ENCODE measurements at regions not wholly inside any gene's neighbourhood (a gene's known extent, or its start where the extent isn't known, plus 50 kb on each side); places are given as distances from the start of the nearest gene placed in this dataset.
"Not testable (repeated sequence)": the region's sequence is repeated elsewhere in the genome, so short reads cannot be mapped to it uniquely, and the experiment has no call there.

DNA sequence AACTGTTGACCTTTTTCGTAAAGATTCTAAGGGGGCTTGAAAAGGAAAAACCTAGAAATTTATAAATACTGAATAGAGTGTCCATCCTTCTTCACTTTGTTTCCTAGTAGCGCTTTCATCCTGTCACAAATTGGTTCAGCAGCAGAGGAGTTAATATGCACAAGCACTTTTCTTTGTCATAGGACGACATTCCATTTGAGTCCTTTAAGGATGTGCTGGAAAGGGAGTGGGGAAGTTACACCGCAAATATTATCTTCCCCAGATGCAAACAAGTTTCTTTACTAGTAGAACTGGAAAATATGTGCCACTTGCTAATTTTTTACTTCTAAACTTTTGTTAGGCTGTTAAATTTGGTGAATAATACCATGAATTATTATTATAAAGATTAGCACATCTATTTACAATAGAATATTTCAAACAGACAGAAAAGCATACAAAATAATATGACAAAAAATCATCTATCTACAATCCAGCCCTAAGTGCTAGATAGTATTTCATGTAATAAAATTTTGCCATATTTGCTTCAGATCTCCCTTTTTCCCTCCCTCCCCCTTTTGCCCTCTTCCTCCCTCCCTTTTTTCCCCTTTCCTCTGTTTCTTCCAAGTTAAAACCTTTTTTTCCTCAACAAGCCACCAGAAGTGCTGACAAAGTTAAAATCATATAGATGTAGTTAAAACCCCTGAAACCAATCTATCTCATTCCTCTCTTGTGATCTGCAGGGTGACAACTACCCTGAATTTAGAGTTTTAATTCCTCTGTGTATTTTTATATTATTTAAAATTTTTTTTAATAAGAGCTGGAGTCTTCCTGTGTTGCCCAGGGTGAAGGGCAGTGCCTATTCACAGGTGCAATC lies 50.5 kb upstream of the MAP4K3 start:
- DNase-seq, result no peak

DNA sequence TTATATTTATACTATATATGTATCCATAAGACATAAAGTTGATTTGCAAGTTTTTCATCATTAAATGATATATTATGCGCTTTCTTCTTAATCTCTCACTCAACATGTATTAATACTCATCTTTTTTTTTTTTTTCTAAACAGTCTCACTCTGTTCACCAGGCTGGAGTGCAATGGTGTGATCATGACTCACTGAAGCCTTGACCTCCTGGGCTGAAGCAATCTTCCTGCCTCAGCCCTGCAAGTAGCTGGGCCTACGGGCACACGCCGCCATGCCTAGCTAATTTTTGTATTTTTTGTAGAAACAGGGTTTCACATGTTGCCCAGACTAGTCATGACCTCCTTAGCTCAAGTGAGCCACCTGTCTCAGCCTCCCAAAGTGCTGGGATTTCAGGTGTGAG lies 51.4 kb upstream of the MAP4K3 start:
- DNase-seq, result peak; percentile 86 to 93 (median 92)

DNA sequence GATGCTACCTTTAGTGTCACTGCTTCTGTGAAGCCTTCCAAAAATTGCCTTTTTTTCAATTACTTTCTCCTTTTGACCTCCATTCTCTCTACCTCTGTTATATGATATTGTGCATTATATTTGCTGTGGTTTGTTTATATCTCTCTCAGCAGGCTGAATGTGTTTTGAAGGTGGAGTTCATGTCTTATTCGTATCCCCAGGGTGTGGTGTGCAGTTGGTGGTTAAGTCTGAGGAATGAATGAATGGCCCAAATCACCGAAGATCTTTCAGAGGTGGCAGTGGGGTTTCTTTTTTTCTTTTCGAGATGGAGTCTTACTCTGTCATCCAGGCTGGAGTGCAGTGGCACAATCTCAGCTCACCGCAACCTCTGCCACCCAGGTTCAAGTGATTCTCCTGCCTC lies 53.5 kb upstream of the MAP4K3 start:
- no peak for DNase-seq

DNA sequence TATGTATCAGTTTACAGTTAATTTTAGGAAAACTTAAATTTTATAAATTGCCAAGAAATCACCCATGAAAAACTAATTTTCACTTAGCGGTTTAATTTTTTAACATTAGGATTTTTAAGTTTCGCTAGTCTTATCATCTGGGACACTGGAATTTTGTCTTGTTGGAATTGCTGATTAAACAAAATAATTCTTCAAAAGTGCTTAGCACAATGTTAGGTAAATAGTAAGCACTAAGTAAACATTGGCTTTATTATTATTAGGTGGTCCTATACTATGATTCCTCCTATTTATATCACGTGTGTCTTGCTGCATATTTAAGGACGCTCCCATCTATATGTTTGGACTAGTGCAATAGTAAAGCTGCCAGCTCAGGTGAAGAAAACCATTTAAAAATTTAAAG lies 54.6 kb upstream of the MAP4K3 start:
- no peak for DNase-seq

DNA sequence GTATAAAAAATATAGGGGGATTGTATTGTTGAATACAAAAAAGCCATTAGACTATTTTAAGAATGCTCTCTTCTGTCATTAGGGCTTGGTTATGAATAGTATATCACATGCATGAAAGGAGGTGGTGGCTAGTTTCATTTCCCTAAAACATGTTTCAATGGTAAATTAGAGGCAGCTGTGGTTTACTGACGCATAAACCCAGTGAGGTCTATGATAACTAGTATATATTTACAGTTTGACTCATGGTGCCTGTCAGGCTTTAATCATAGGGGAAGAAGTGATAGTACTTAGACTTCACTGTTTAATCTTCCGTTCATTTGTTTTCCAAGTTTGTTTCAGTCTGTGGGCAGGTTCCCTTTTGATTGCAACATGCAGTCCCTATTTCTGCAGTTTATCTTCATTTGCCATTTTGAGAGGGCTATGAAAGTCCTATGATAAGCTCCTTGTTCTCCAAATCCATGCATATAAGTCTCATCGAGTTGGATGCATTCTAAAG lies 55.1 kb upstream of the MAP4K3 start:
- DNase-seq, result peak; percentile 87 to 98 (median 97)

DNA sequence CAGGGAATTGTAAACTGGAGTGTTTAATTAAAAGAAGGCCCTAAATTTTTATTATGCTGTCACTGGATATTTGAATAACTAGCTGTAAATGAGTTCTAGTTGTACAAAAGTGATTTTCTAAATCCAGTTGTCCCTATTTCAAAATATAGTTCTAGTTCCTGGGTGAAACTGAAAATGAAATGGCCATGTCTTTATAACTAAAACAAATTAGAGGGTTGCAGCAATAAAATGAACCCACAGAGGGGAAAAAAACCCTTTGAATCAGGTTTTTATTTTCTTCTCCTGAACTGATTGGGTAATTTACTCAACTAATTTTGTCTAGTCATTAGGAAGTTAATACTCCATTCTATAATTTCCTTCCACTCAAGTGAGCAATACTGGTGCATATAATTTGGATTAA lies 55.6 kb upstream of the MAP4K3 start:
- peak; percentile 52 to 87 (median 80) for DNase-seq

DNA sequence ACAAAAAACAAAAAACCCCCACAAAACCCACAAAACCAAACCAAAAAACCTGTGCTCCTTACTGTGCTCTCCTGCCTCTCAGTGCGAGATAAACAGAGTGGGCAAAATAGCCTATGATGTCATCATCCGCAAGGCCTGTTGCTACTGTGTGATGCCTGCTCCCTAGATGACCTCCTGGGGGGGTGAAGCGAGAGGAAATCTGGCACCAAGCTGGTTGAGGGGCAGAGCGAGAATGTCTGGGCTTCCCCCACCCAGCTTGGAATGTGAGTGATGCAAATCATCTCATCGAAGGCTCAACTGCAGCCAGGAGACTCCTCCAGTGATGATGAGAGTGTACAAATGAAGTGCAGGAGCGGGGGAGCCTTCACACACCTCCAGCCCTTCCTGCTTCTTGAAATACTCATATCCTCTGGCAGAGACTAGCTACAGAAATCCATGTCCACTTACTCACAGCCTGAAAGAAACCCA lies 57.7 kb upstream of the MAP4K3 start:
- peak; percentile 38 to 65 (median 63) for DNase-seq

DNA sequence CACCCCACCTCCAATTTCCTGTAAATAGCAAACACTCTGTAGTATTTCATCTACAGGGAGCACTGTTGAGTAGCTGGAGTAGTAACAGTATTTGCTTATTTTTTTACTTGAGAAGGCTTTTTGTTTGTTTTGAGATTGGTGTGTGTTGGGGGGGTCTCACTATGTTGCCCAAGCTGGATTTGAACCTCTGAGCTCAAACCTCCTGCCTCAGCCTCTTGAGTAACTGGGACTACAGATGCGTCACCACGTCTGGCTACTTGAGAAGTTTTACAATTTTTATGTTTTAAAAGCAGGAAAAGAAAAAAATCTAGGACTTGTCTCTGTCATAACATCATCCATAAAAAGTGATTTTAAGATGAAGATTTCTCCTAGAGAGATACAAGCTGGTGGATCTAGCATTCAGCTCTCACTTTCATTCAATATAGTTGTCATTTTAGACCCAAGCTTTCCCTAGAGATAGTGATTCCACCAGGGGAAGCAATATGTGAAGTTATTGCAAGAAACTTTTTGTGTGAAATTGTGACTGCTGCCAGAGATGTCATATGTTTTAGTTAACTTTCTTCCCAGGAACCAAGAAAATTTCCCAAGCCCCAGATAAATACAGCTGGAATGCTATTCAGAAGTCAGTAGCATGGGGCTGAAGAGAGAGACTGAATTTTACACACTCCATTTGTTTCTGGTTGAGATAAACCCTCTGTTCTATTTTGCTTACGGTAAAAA lies 60.2 kb upstream of the MAP4K3 start:
- no peak for DNase-seq

DNA sequence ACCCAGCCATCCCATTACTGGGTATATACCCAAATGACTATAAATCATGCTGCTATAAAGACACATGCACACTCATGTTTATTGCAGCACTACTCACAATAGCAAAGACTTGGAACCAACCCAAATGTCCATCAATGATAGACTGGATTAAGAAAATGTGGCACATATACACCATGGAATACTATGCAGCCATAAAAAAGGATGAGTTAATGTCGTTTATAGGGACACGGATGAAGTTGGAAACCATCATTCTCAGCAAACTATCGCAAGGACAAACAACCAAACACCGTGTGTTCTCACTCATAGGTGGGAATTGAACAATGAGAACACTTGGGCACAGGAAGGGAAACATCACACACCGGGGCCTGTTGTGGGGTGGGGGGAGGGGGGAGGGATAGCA lies 61.1 kb upstream of the MAP4K3 start:
- not testable (repeated sequence) for DNase-seq

DNA sequence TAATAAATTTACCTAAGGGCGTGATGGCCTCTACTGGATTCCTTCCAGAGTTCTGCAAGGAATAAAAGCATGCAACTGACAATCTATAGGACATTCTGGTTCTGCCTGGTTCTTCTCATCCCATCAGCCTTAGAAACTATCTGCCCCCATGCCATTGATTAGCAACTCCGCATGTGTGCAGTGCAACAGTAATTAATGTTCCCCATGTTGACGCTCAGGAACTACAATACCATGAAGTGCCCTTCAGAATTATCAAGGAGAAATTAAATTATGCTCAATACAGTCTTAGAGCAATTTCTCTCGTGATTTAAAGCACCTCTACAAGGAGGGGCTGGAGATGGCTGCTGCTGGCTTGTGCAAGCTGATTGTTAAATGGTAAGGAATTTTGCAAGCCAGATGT lies 61.7 kb upstream of the MAP4K3 start:
- no peak for DNase-seq

DNA sequence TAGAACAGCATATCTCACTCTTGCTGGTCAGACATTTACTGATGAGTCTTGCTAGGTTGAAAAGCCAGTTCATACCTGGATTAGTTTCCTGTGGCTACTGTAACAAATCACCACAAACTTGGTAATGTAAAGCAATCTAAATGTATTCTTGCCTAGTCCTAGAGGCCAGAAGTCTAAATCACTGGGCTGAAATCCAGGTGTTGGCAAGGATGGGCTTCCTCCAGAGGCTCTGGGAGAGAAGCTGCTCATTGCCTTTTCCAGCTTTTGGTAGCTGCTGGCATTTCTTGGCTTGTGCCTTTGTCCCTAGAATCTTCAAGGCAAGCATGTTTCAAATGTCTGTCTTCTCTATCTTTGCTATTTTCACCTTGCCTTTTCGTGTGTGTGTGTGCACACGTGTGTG lies 62.3 kb upstream of the MAP4K3 start:
- no peak for DNase-seq

DNA sequence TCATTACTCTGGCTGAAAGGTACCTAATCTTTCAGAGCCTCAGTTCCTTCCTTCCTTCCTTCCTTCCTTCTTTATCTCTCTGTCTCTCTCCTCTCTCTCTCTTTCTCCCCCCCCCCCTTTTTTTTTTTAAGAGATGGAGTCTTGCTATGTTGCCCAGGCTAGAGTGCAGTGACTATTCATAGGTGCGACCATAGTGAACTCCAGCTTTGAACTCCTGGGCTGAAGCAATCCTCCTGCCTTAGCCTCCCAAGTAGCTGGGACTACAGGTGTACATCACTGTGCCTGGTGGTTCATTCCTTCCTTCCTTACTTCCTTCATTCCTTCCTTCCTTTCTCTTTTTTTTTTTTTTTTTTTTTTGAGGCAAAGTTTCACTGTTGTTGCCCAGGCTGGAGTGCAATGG lies 64.3 kb upstream of the MAP4K3 start:
- DNase-seq, result no peak

DNA sequence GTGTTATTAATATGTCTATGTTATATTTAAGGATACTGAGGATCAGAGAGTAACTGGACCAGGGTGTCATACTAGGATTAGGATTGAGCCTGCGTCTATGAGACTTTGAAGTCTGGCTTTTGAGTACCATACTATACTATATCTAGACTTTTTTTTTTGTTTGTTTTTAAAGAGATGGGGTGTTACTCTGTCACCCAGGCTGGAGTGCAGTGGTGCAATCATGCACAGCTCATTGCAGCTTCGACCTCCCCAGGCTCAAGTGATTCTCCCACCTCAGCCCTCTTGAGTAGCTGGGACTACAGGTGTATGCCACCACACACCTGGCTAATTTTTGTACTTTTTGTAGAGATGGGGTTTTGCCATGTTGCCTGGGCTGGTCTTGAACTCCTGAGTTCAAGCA lies 66.2 kb upstream of the MAP4K3 start:
- DNase-seq, result no peak

DNA sequence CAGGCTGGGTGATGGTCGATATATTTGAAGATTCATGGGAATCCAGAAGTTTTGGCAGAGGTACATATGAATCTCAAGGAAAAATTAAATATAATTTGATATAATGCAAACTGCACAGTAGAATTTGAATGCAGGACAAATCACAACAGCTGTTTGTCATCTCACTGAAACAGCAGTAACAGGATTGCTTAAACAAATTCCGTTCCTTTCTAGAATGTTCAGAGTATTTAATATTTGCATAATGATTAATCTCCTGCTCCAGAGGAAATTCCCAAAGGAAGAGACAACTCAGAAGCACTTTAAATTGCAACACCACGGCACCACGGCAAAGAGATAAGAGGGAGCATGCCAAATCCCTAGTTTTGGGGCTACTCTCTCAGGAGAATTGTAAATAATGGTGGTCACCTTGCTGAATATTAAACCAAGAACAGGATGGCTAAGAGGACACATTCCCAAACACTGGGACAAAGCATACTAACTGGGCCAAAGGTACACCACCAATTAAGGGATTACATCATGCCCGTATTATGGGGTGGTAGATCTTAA lies 67.8 kb upstream of the MAP4K3 start:
- DNase-seq, result peak; percentile 46 to 63 (median 61)

DNA sequence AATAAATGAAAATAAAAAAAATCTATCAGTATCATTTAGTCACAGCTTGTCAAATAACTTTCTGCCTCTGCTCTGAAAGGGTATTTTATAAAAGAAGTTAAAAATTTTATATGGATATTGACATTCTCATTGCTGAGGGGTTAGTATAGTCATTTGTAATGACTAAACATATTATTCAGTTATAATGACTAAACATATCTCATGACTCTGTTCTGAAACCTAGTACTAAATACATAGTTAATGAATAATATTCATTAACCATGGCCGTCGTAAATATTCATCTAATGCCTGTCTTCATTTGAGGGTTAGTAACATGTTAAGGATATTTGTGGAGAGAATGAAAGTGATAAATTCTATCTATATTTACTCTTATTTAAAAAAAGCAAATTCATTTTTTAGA lies 69.1 kb upstream of the MAP4K3 start:
- no peak for DNase-seq

DNA sequence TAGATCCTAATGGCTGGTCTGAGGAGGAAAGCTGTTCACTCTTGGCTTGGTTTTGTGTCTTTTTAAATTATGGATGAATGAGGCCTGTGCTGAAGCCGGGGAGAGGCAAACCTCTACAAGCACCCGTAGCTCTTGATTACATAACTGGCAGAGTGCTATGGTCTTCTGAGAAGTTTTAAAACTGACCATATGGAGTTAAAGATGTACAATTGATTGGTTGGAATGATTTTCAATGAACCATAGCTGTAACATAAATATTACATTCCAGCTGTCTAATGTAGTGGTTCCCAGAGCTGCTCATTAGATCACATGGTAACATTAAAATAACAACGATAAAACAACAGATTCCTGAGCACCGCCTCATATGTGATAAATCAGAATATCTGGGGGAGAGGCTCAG lies 71.1 kb upstream of the MAP4K3 start:
- no peak for DNase-seq

DNA sequence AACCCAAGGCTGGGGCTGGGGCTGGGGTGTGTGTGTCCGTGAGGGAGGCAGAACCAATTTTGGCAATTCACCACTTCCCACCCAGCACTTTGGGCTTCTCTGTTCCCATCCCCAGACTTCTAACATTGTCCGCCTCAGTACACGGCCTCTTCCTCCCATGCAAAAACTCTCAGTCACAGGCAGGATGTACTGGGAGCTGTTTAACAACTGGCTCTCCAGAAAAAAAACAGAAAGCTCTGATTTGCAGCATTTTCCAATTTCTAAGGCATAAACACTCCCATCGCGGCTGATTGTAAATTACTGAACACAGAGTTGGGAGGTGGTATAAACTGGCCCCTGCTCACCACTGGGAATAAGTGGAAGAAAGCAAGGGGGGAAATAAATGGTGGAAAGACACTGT lies 73.1 kb upstream of the MAP4K3 start:
- no peak for DNase-seq

DNA sequence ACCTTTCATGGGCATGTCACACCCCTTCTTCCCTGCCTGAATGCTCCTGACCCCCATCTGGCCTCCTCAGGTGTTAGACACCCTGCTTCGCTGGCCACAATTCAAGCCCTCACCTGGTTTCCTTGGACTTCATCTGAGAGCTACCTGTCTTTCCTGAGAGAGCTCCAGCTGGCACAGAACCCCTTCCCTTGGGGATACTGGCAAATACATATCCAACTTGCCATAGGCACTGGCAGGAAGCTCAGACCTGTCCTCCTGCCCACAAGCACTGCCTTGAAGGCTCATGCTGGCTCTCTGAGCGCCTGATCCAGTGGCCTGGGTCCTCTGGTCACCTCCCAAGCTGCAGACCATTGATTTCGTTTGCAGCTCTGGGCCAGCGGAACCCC lies 74.1 kb upstream of the MAP4K3 start:
- no peak for DNase-seq

DNA sequence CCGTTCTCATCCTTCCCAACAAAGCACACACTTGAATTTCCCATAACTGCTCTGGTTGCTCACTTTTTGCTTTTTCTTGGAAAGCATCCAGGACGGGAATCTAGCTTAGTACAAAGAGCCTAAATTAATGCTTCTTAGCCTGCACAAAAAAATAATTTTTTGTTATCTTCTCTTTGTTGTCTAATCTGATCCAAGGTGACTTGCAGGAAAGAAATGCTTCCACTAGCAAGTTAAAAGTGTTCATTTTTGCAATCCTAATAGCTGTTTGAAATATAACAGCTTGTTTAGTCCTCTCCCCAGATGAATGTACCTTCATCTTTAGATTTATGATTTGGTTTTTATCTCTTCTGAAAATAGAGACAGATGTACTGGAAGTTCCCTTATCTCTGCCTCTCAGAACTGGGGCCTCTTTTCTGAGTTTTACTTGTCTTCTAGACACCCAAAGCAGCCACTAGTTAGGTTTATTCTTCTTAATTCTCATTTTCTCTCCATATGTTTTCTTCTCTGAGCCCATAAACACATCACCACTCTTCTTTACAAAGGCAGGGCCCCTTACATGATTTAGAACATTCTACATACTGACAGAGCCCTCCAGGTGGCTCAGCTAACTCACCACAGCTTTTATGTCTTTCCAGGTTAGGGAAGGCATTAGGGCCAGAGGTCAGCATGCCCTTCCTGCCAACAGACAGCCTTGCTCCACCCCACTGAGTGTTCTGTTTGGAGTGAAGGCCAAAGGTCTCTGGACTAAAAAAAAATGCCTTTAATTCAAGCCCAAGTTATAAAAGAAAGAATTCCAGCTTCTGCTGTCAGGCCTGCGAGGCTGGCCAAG lies 74.7 kb upstream of the MAP4K3 start:
- no peak for DNase-seq

DNA sequence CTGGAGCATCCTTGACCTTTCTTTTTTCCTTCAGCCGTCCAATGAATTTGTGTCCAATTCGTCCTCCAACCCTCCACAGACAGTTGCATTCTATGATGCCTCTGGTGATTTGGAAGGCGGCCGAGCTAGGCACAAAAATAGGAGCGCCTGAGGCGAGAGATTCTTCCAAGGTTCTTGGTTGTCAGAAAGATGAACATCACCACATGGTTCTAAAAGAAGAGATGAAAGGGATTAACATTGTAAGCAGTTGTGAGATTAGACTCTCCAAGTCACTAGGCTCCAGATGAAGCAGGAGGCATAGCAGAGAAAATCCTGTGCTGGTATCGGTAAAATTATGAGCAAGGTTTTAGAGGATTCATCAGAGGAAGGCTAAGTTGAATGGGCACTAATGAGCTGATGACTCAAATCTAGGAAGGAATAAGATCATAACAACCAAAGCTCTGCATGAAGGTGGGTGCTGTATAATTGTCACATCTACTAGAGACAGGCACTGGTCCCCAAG lies 75.4 kb upstream of the MAP4K3 start:
- no peak for DNase-seq

DNA sequence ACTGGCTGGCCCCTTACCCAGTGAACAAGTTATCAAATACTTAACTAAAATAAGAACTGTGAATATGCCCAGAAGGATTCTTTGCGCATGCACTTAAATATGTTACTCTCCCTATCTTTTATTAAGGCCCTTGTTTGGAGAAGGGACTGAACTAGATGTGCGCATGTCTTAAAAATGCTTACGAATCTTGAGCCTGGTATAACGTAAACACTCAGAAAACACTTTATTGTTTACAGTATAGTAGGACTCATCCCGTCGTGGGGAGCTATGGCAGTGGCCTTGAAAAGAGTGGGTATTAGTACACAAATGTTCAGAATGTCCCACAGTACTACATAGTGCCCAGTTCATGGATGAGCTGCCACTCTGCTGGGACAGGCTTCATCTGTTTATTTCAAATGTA lies 75.9 kb upstream of the MAP4K3 start:
- no peak for DNase-seq

DNA sequence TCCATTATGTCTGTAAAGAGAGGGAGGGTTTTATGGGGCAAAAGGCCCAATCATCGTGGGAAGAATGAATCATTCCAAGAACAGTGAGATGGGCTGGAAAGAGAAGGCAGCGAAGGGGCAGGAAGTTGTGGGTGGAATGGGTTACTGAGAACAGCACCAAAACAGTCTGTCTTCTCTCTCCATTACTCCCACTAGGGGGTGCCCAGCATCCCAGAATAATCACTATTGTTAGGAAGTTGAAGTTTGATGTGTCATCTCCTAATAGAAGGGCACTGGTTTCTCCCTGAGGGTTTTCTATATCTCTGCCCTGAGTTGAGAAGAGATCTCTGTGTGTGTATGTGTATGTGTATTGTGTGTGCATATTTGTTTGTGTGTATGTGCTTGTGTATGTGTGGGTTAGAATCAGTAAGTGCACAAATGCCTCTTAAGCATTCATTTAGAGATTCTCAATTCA lies 76.6 kb upstream of the MAP4K3 start:
- peak; percentile 94 to 97 (median 96) for DNase-seq

DNA sequence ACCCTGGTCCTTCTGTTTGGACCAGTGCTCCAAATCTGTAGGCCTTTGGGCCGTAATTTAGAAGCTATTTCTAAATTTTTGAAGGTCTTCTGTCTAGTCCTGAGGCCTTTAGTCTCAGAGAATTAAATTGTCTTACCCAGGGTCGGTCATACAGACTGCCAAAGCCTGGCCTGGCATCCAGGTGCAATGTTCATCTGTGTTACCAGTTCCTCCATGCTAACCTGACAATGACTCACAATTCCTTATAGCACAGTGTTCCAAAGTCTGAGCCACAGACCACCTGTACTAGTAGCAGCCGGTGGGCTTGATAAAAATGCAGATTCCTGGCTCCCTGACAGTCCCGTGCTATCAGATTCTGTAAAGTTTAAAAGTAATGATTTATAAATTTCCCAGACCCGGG lies 77.7 kb upstream of the MAP4K3 start:
- no peak for DNase-seq

Data from suppressor macrophage treated with lipopolysaccharide for 1 hour (primary cell).